Endothelial cell (in vitro differentiated cells): ENCODE measurements at regions not wholly inside any gene's neighbourhood (a gene's known extent, or its start where the extent isn't known, plus 50 kb on each side); places are given as distances from the start of the nearest gene placed in this dataset.

ENCODE experiments used
- DNase-seq: peaks from one replicate; pipeline ENCODE4 v3.0.0; 2021; ENCODE audit warnings: low spot score
- H3K27ac Mint-ChIP-seq: one replicate; pipeline ENCODE4 v1.8.0; 2021; ENCODE audit warnings: mixed read lengths, inconsistent platforms; ENCODE audit not compliant: unreplicated experiment
- H3K27me3 Mint-ChIP-seq: one replicate; pipeline ENCODE4 v1.8.0; 2021; ENCODE audit warnings: mild to moderate bottlenecking, moderate library complexity, mixed read lengths, inconsistent platforms; ENCODE audit not compliant: unreplicated experiment
- H3K36me3 Mint-ChIP-seq: one replicate; pipeline ENCODE4 v1.8.0; 2021; ENCODE audit warnings: mild to moderate bottlenecking, low read depth, mixed read lengths, inconsistent platforms; ENCODE audit not compliant: unreplicated experiment
- H3K4me1 Mint-ChIP-seq: one replicate; pipeline ENCODE4 v1.8.0; 2021; ENCODE audit warnings: mild to moderate bottlenecking, mixed read lengths, inconsistent platforms; ENCODE audit not compliant: unreplicated experiment
- H3K4me3 Mint-ChIP-seq: one replicate; pipeline ENCODE4 v1.8.0; 2021; ENCODE audit warnings: mild to moderate bottlenecking, mixed read lengths, inconsistent platforms; ENCODE audit not compliant: unreplicated experiment
- H3K9me3 Mint-ChIP-seq: one replicate; pipeline ENCODE4 v1.8.0; 2021; ENCODE audit warnings: mixed read lengths, inconsistent platforms; ENCODE audit not compliant: unreplicated experiment
- CTCF ChIP-seq: fragments of 200-600 bp; sonication (generic); IDR thresholded peaks from one replicate; pipeline ENCODE4 v1.5.0; 2021; ENCODE audit warnings: antibody characterized with exemption; ENCODE audit not compliant: unreplicated experiment

GRCh38 chr2:185240796-185241195 is 497.8 kb upstream of the FSIP2 start:
- Mint-ChIP-seq H3K27ac (no peak overlapping the region), H3K27me3 (no peaks in the 10 kb centered on the region), H3K36me3 (no peaks in the 10 kb centered on the region), H3K9me3 (no peaks in the 10 kb centered on the region), H3K4me3 (no peak overlapping the region), H3K4me1 (no peaks in the 10 kb centered on the region)
- no peak for DNase-seq
- no peak for TF ChIP-seq CTCF

- TF ChIP-seq CTCF: no peak
- H3K27me3 Mint-ChIP-seq: no peaks in the 10 kb centered on the region
- no peaks in the 10 kb centered on the region for H3K9me3 Mint-ChIP-seq
These were observed 497.0 kb upstream of the FSIP2 start for GRCh38 chr2:185241556-185241955.

GRCh38 chr2:185242462-185242861 is 496.1 kb upstream of the FSIP2 start:
- no peaks in the 10 kb centered on the region for H3K27me3 Mint-ChIP-seq
- peaks cover under 1% of the 10 kb centered on the region for H3K4me1 Mint-ChIP-seq
- H3K9me3 Mint-ChIP-seq: no peaks in the 10 kb centered on the region
- no peak for DNase-seq
- TF ChIP-seq CTCF: no peak
- H3K36me3 Mint-ChIP-seq: no peaks in the 10 kb centered on the region
- no peak overlapping the region for H3K4me3 Mint-ChIP-seq
- no peak overlapping the region for H3K27ac Mint-ChIP-seq

More at GRCh38 chr2:185241556-185241955, 497.0 kb upstream of the FSIP2 start:
- no peak for DNase-seq
- Mint-ChIP-seq H3K4me3 (no peak overlapping the region), H3K27ac (no peak overlapping the region), H3K4me1 (no peaks in the 10 kb centered on the region), H3K36me3 (no peaks in the 10 kb centered on the region)

- Mint-ChIP-seq H3K4me1 (peaks cover 4% of the 10 kb centered on the region), H3K27ac (no peak overlapping the region), H3K9me3 (no peaks in the 10 kb centered on the region), H3K27me3 (no peaks in the 10 kb centered on the region), H3K36me3 (no peaks in the 10 kb centered on the region), H3K4me3 (no peak overlapping the region)
- no peak for TF ChIP-seq CTCF
- no peak for DNase-seq
These were observed 493.4 kb upstream of the FSIP2 start for GRCh38 chr2:185245216-185245615.

- Mint-ChIP-seq H3K4me1 (peaks cover 4% of the 10 kb centered on the region), H3K4me3 (no peak overlapping the region), H3K27me3 (no peaks in the 10 kb centered on the region), H3K9me3 (no peaks in the 10 kb centered on the region), H3K27ac (no peak overlapping the region), H3K36me3 (no peaks in the 10 kb centered on the region)
- DNase-seq: no peak
- no peak for TF ChIP-seq CTCF
These were observed 492.8 kb upstream of the FSIP2 start for GRCh38 chr2:185245806-185246205.
